ENCODE measurements at regions not wholly inside any gene's neighbourhood (a gene's known extent, or its start where the extent isn't known, plus 50 kb on each side); places are given as distances from the start of the nearest gene placed in this dataset.

DNA sequence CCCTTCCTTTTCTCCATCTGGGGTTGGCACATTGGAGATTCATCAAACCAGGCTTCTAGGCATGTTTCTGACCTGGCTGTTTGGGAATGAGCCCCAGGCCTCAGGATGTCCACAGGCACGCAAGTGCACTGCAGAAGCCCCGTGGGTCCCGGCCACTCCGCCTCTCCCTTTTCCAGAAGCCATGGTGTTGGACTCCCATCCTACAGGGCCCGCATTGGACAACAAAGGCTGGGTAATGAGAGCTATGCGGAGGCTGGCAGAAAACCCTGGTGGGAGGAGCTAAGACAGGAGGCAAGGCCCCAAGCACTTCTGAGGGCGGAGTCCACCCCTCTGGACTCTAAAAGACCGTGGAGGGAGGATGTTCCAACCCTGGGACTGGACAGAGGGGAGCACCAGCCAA is 160.6 kb downstream of the OLFM1 start:
- TF ChIP-seq, protein P1, sequence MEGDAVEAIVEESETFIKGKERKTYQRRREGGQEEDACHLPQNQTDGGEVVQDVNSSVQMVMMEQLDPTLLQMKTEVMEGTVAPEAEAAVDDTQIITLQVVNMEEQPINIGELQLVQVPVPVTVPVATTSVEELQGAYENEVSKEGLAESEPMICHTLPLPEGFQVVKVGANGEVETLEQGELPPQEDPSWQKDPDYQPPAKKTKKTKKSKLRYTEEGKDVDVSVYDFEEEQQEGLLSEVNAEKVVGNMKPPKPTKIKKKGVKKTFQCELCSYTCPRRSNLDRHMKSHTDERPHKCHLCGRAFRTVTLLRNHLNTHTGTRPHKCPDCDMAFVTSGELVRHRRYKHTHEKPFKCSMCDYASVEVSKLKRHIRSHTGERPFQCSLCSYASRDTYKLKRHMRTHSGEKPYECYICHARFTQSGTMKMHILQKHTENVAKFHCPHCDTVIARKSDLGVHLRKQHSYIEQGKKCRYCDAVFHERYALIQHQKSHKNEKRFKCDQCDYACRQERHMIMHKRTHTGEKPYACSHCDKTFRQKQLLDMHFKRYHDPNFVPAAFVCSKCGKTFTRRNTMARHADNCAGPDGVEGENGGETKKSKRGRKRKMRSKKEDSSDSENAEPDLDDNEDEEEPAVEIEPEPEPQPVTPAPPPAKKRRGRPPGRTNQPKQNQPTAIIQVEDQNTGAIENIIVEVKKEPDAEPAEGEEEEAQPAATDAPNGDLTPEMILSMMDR (IDR thresholded peaks at IDR 0.05): no peak
- no peak for TF ChIP-seq POLR2A (IDR thresholded peaks at IDR 0.05)
